IPS-18c (cell line): ENCODE measurements at regions not wholly inside any gene's neighbourhood (a gene's known extent, or its start where the extent isn't known, plus 50 kb on each side); places are given as distances from the start of the nearest gene placed in this dataset.

Source experiments
- H3K4me3 ChIP-seq: 2 replicates; pipeline ENCODE4 v1.7.0; 2013; ENCODE audit warnings: low read depth, mild to moderate bottlenecking, low read length, moderate library complexity; ENCODE audit not compliant: insufficient read depth
- H3K9me3 ChIP-seq: one replicate; pipeline ENCODE4 v1.6.1; 2013; ENCODE audit warnings: mild to moderate bottlenecking, low read length, moderate library complexity; ENCODE audit not compliant: control insufficient read depth, insufficient read depth

DNA sequence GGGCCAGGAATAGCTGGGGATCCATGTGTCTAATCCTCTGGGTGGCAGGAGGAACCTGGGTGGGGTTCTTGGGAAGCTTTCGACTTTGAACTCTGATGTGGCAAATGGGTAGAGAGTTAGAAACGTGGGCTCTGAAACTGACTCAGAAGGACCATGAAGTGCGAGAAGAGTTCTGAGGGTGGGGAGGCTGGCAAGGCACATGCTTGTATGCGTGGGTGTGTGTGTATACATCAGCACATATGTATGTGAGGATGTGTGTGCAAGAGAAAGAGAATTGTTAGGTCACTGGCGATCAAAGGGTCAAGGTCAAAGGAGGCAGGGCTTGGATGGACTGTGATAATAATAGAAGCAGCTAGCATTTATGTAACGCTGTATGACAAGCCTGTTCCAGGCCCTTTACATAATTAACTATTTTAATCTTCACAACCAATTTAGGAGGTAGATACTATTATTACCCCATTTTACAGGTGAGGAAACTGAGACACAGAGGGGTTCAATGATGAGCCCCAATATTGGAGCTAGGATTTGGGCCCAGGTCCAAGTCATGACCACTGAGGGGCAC is 84.5 kb upstream of the POU3F1 start:
- Histone ChIP-seq H3K9me3 (no peaks in the 10 kb centered on the region), H3K4me3 (no peak overlapping the region)

DNA sequence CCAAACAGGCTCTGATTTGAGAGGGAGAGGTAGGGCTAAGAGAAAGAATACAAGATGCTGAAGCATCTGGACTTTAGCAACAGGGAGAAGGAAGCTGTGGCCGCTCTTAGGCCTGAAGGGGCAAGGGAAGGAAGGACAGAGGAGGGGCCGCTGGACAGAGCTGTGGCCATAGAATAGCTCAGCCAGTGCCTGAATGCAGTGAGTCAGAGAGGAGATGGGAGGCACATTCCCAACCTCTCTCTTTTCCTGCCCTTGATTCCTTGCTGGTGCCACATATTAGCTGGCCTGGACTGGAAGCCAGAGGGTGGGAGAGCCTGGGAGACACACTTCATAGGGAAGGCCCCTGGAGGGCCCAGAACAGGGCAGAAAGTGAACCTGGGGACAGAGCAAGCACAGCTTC is 83.4 kb upstream of the POU3F1 start:
- Histone ChIP-seq H3K9me3 (no peaks in the 10 kb centered on the region), H3K4me3 (no peak overlapping the region)

DNA sequence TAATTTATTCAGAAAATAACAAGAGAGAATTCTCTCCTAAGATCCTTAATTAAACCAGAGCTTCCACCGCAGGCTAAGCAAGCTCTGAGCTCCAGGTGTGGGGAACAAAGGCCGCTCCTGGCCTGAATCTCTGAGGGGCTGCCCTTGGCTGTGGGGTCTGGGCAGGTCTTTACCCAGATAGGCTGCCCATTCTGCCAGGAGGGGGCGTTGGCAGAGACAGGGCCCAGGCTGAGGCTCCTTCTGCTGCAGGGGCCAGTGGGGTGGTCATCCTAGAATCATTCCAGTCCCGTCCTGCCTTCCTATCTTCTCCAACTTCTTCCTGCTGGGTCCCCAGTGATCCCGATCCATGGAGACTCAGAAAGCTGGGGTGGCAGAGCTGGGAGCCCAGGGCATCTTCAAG is 82.9 kb upstream of the POU3F1 start:
- H3K9me3 ChIP-seq: no peaks in the 10 kb centered on the region
- H3K4me3 ChIP-seq: no peak overlapping the region

DNA sequence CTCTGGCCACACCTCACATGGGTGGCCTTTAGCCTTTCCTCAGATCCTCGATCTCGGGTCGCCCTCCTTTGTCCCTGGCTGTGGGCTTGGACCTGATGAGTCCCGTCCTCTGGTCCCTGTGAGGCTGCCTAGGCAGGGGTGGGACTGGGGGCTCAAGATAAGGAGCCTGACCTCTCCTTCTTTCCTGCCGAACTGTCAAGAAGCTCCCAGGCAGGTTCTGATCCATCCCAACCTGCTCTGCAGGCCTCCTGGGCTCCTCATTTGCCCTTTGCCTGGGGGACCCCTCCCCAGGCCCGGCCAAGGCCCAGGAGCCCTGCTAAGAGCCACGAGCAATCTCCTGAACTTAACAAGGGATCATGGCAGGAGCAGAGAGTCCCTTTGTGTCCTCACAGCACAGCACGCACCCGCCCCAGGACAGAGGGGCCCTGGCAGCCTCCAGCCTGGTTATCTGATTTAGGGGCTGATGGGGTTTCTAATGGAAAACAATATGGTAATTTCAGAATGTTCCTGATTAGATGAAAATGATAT is 82.4 kb upstream of the POU3F1 start:
- no peaks in the 10 kb centered on the region for H3K9me3 ChIP-seq
- no peak overlapping the region for H3K4me3 ChIP-seq

DNA sequence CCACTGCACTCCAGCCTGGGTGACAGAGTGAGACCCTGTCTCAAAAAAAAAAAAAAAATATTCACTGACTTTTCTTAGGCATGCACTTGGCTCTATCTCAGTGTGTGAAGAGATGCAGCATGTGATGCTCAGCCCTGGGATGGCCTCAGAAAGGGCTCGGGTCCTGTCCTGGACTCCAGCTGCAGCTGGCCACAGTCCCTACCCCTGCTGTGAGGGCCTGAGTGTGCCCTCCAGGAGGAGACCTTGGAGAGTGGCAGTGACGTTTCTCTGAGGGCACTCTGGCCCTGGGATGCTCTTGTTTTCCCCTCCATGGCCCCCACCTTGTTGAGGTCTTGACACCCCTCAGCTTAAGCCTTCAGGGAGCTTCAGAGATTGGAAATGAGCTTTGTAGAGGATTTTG is 81.9 kb upstream of the POU3F1 start:
- H3K4me3 ChIP-seq: no peak overlapping the region
- H3K9me3 ChIP-seq: no peaks in the 10 kb centered on the region

DNA sequence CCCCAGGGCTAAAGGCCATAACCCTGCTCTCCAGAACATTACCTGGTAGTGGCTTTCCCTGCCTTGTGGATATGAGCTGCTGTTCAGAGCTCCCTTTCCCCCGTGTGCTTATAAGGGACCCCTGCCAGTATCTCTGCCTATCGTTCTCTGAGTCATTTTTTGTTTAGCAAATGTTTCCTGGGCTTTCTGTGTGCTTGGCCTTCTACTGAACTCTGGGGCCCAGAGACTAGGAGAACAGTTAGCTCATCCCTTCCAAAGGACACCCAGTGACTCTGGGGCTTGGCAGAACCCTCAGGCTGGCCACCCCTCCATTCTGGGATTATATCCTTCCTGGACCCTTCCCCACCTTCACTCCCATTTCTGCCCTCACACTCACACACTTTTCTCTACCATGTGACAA is 80.8 kb upstream of the POU3F1 start:
- H3K9me3 ChIP-seq: no peaks in the 10 kb centered on the region
- H3K4me3 ChIP-seq: no peak overlapping the region

DNA sequence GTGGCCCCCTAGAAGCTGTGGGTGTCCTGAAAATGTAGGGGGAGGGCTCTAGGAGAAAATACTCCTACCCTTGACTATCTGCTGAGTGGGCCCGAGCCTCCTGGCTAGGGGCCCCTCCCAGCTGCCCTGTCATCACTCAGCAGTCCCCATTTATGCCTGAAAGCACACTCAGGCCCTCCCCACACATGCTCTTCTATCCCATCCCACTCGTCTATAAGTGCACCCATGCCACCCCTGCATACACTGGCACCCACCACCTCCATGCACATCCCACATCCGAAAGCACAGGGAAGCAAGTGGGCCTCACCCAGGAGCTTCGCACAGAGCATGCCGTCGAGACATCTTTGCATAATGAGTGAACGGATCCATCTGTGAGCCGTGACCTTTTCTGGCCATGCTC is 80.4 kb upstream of the POU3F1 start:
- no peaks in the 10 kb centered on the region for H3K9me3 ChIP-seq
- H3K4me3 ChIP-seq: no peak overlapping the region

DNA sequence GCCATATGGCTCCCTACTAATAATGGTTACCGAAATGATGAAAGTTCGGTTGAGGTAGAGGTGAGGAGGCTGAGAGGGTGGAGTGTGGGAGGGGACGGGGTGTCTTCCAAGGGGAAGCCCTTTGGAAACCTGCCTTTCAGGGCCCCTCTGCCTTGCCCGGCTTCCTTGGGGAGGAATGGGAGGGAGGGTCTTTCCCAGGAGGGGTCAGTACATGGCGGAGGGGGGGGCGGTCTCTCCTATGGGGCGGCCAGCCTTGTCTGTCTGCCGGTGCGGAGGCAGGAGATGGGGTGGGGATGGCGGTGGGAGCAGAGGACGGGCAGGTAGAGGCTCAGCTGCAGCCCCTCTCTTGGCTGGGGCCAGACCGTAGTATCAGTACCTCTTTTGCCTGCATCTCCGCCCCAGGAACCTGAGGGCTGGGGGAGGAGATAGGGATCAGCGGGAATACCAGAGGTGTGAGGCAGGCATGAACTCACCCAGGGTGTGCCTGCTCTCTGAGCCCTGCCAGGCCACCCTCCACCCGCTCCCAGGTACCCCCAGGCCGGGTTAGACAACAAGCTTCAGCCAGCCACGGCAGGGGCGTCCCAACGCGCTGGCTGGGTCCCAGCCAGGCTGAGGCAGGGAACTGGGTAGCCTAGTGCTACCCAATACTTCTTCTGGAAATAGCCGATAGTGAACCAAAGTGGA is 79.4 kb upstream of the POU3F1 start:
- H3K4me3 ChIP-seq: no peak overlapping the region
- no peaks in the 10 kb centered on the region for H3K9me3 ChIP-seq

DNA sequence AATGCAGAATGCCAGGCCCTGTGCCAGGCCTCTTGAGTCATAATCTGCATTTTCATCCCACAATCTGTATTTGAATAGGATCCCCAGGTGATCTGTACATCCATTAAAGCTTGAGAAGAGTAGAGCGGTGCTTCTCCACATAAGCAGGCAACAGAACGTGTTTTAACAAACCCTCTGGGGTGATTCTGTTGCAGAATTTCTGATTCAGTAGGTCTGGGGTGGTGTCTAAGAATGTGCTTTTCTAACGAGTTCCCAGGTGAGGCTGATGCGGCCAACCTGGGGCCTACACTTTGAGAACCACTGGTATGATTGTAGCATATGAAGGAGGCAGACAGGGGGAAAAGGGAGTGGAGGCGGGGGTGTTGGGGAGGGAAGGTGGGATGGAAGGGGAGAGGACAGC is 78.4 kb upstream of the POU3F1 start:
- Histone ChIP-seq H3K9me3 (no peaks in the 10 kb centered on the region), H3K4me3 (no peak overlapping the region)

DNA sequence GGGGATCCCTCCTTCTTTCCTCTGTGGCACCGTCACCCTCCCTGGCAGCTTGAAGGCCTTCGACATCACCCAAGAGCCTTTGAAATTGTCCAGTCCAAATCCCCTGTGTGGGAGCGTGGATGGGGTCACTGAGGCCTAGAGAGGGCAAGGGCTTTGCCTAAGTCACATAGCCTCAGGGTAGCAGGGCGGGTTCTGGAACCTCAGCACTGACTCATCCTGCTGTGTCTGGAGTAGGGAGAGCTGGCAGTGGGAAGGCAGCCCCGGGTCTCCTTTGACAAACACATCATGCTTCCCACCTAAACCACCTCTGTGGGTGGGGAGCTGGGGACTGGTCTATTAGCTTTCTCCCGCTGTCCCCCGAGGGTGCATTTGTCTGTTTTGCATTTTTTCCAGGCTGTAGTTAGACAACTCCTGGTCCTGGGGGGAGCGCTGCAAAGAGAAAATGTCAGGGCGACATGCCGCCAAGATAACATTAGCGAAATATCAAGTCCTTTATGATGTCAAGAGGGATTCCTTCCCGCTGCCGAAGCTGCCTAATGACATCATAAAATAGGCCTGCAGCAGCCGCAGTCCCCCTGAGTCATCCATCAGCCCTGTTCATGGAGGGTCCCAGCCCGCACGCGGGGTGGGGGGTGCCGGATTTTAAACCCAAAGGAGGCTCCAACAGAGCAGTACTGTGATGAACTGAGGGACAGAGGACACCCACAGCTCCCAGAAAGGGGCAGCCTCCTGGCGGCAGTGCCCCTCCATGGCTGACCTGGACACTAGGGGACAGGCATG is 77.0 kb upstream of the POU3F1 start:
- no peak overlapping the region for H3K4me3 ChIP-seq
- no peaks in the 10 kb centered on the region for H3K9me3 ChIP-seq

DNA sequence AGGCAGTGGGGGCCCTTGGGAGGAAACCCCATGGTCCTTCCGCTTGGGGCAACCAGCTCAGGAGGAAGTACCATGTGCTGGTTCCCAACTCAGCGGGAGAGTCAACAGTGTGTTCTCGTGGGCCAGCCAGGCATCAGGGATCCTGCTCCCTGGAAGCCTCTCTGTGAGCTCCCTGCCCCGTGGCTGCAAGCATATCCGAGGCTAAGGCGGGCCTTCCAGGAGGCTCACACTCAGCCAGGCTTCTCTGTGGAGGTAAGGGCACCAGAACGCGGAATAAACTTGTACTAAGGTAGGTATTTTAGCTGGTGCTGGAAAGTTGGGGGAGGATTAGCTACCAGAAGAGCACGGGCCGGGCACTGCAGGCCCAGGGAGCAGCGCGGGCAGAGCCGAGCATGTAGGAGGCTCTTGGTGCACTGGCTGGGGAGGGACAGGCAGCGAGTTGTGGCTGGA is 74.7 kb upstream of the POU3F1 start:
- Histone ChIP-seq H3K9me3 (no peaks in the 10 kb centered on the region), H3K4me3 (no peak overlapping the region)

DNA sequence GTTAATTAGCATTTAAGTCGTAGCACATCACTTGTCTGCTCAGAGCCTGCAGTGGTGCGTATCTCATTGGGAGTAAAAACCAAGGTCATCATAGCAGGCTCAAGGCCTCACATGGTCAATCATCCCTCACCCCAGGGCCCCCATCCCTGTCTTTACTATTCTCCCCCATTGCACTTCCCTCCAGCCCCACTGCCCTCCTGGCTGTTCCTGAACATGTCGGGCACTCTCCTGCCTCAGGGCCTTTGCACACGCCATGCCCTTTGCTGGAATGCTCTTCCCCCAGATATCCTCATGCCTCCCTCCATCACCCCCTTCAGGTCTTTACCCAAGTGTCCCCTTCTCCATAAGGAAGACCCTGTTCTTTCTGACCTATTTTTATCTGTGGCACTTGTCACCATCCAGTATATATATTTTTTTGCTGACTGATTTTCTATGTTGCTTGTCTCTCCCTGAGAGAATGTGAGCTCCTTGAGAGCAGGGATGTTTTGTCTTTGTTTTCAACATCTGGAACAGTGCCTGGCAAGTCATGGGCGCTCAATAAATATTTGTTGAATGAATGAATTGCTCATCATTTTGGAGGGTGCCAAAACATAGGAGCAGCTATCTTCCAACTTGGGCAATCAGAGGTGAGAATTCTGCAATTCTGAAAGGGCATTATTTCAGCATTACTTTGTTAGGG is 74.1 kb upstream of the POU3F1 start:
- no peaks in the 10 kb centered on the region for H3K9me3 ChIP-seq
- H3K4me3 ChIP-seq: no peak overlapping the region

DNA sequence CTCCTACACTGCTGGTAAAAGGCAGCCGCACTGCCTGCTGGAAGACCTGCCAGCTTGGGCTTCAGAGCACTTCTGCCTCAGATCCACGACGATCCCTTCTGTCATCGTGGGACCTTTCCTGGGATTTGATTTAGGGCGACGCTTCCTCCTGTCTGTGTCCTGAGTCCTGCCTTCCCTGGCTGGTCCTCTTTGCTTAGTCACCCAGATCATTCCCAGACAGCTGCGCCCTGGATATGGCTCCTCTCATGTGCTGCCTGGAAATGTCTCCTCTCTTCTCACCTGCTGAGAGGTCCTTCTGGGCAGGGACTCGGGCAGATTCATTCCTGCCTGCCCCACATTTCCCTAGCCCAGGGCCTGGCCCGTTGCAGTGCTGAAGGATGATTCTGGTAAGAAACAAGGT is 72.4 kb upstream of the POU3F1 start:
- no peaks in the 10 kb centered on the region for H3K9me3 ChIP-seq
- no peak overlapping the region for H3K4me3 ChIP-seq

DNA sequence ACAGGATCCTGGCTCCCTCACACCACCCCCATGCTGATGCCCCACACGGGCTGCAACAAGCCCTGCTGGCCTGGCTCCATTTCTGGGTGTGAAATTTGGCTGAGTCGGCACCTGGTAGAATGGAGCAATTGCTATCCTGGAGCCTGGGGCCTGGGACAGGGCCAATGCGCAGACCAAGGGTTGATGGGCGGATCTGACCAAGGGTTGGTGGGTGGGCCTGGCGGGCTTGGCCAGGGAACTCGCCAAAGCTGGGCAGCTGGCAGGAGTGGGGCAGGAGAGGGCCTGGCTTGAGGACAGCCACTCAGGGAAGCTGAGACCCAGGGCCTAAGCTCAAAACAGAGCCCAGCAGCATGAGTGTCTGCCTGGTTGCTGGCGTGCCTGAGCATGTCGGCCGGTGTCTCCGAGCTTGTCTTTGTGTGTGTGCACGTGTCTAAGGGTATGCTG is 70.9 kb upstream of the POU3F1 start:
- Histone ChIP-seq H3K4me3 (no peak overlapping the region), H3K9me3 (no peaks in the 10 kb centered on the region)

DNA sequence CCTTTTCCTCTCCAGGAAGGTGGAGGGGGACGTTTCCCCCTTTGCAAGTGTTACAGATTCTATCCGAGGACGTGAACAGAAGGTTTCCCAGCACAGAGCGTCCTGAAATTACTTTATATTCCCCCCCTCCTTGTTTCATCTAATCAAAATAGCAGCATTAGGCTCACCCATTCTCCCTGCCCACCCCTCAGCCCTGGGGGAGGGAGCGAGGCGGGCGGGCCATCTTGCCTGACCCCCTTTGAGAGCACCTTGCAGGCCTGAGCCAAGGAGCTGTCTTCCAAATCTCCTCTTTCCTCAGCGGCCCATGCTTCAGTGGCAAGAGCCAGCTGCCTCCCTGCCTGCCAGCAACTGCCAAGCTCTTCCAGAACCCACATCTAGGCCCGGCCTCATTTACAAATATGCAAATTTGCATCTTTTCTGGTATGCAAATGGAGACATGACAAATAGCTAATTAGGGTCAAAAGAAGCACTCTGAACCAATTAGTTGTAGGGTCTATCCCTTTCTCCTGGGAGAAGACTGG is 69.1 kb upstream of the POU3F1 start:
- H3K9me3 ChIP-seq: no peaks in the 10 kb centered on the region
- no peak overlapping the region for H3K4me3 ChIP-seq

DNA sequence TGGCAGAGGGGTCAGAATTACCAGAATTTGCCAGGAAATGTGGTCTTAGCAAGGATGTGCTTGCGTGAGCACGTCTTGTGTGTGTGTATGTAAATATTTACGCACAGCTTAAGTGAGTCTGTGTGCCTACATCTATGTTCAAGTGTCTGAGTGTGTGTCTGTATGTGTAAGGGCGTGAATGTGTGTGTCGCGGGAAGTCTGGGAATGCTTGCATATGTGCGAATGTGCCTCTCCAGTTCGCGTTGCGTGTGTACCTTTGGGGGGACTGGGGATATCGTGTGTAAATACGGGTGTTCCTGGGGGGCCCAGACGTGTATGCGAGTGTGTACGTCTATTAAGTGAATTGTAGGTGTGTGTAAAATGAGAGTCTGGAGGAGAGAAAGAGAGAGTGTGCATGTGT is 68.6 kb upstream of the POU3F1 start:
- no peak overlapping the region for H3K4me3 ChIP-seq
- no peaks in the 10 kb centered on the region for H3K9me3 ChIP-seq

DNA sequence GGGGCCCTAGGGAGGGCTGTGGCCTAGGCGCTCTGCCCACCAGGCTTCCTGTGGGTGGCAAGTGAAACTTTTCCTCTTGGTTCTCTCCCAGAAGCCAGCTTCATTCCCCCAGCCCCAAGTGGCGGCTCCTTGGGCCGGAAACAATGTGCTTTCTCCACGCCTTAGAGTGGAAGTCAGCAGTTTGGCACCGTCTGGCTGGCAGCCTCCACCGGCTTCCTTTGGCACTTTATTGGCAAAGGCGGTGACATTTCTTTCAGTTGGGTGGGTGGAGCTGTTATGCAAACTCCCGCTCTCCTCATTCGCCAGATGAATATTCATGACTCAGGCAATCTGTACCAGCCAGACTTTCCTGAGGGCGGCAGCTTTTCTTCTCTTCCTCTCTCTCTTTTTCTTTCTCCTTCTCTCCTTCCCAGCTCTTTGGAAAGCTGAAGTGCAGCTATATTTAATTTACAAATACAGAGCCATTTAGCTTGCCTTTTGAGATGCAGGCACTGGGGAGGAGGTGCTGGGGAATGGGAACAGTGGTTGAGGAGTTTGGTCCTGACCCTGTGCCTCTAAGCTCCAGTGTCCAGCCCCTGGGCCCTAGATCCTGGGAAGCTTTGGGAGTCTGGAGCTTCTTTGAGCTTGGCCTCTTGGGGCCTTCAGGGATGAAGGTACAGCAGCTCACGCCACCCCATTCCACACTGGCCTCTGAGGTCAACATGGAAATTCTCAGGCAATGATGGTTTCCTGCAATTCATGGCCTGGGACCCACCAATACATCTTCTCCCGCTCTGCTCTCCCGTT is 67.8 kb upstream of the POU3F1 start:
- H3K4me3 ChIP-seq: no peak overlapping the region

More for the DNA sequence above, 67.8 kb upstream of the POU3F1 start:
- H3K9me3 ChIP-seq: no peaks in the 10 kb centered on the region
